ENCODE measurements at regions not wholly inside any gene's neighbourhood (a gene's known extent, or its start where the extent isn't known, plus 50 kb on each side); places are given as distances from the start of the nearest gene placed in this dataset.

DNA sequence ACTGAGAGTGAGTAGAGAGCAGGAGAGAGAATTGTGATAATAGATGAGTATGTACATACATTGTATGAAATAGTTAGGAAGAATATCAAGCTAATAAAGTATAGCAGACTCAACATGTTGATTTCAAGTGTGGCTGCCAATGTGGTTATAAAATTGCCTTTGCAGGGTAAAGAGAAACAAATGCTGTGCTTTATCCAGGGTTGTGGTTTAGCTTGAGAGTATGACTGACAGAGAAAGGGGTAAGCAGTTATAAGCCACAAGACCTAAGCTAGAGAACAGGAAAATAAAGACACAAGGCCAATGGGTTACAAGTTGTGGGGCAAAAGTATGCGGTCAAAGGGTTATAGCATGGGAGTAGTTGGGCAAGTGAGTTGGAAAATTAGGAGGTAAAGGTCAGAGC lies 1217.5 kb downstream of the DIAPH3 start:
- no peak for TF ChIP-seq EZH2 (IDR thresholded peaks at IDR 0.05; ENCODE audit: insufficient read depth, low read length)
- TF ChIP-seq, protein P1, sequence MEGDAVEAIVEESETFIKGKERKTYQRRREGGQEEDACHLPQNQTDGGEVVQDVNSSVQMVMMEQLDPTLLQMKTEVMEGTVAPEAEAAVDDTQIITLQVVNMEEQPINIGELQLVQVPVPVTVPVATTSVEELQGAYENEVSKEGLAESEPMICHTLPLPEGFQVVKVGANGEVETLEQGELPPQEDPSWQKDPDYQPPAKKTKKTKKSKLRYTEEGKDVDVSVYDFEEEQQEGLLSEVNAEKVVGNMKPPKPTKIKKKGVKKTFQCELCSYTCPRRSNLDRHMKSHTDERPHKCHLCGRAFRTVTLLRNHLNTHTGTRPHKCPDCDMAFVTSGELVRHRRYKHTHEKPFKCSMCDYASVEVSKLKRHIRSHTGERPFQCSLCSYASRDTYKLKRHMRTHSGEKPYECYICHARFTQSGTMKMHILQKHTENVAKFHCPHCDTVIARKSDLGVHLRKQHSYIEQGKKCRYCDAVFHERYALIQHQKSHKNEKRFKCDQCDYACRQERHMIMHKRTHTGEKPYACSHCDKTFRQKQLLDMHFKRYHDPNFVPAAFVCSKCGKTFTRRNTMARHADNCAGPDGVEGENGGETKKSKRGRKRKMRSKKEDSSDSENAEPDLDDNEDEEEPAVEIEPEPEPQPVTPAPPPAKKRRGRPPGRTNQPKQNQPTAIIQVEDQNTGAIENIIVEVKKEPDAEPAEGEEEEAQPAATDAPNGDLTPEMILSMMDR (IDR thresholded peaks at IDR 0.05; ENCODE audit: insufficient read depth, low read depth, low read length) = no peak
